ENCODE measurements at regions not wholly inside any gene's neighbourhood (a gene's known extent, or its start where the extent isn't known, plus 50 kb on each side); places are given as distances from the start of the nearest gene placed in this dataset.
A peak's percentile ranks its signal among the peaks of the same experiment; 100 is the strongest.
"Not testable (repeated sequence)": the region's sequence is repeated elsewhere in the genome, so short reads cannot be mapped to it uniquely, and the experiment has no call there.

DNA sequence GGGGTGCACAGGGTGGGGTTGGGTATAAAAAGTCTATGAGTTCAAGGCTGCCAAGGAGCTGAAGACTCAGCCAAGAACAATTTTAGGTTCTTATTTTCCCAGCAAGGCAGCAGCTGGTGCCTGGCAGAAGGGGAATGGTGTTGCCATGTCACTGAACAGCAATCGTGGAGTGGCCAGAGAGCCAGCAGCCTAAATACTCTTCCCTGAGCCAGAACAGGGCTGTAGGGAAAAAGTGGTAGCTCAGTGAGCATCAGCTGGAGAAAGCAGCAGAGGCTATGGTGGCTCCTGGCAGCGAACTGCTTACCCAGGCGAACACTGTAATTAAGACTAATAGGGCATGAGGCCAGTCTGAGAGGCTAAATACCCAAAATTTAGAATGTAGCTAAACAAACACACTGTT is 334.9 kb downstream of the RMST start:
- no peak for DNase-seq (ENCODE audit: low spot score)

DNA sequence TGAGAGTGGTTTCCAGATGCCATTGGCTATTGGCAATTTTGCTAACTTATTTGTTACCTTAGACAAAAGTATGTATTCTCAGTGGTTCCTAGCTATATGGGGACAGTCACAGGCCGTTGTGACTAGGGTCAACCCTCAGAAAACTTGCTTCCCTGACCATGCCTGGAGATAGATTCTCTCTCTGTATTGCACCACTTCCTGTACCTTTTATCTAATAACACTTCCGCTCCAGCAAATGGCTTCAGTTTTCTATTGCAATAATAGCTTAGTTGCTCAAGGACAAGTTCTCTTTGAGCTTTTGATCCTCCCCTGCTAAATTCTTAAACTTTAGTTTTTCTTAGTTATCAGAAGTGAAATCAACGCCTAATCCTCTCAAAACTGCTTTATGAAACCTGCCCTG is 338.0 kb downstream of the RMST start:
- no peak for DNase-seq (ENCODE audit: low spot score)

DNA sequence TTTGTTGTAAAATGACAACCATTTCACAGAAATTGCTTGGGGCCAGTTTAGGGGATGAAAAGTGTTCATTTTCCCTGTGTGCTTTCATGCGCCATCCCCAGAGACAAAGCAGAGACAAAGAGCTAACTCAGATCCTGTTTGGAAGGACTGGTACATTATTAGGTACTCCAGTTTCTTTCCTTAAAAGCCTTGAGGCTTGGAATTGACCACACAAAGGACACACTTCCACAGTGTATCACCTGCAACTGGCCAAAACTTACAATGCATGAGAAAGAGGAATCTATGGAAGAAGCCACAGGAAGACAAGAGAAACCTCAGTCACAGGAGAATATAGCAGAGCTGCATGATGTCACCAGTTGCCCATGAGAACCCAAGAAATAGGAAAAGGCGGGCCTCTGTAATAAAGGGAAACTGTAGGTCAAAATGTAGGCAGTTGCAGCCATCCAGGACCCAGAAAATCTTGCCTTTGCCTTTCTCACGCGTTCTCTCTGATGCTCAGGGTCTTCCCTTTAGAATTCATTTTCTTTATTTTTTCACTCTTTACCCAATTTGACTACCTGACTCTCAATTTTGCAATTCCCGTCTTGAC is 339.0 kb downstream of the RMST start:
- no peak for DNase-seq (ENCODE audit: low spot score)

DNA sequence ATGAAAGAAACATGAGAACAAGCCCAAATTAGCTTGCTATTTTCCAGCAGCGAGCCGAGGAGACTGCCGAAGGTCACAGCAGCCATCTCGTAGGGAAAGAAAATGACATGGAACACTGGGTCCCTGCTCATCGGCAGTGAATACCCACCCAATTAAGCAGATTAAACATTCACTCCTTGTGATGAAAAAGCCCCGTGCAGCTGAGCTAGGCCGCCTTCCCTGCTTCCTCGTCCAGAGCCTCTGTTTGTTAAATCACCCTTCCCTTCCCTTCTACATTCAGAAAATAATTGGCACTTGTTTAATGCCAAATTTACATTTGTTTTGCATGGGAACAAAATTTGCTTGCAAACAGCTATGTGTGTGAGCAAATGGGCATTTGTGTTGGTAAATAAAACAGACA is 342.5 kb downstream of the RMST start:
- DNase-seq (ENCODE audit: low spot score) = no peak

DNA sequence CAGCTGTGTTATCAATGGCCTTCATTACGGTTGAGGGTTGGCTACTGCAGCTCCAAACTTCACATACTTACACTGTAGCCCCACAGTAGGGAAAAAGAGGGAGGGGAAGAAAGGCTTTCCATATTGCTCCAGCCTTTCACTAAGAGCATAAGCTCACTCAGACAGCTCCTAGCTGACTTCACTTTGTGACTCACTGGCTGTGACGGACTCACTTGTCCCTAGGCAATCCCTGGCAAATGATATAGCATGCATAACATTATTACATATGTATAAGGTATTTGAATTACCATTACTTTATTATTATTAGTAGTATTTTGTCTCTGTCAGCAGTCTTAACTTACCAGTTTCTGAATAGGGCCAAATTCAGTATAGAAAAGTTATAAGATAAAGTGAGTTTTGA is 350.7 kb downstream of the RMST start:
- DNase-seq (ENCODE audit: low spot score) = no peak

DNA sequence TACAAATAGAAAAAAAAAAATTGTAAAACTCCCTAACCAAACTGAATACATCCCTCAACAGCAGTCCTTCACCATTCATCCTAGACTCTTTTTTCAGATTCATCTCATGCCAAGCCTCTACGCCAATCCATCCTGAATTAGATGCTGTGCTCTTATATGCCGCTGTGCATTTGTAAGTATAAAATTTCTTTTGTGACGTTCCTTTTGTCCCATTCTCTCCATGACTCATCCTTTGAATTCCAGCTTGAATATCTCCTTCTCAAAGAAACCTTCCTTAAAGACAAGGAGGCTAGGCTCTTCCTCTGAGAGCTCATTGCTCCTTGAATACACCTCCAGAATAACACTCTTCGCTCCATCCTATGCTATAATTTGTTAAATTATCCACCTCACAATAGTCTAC is 359.2 kb downstream of the RMST start:
- no peak for DNase-seq (ENCODE audit: low spot score)

DNA sequence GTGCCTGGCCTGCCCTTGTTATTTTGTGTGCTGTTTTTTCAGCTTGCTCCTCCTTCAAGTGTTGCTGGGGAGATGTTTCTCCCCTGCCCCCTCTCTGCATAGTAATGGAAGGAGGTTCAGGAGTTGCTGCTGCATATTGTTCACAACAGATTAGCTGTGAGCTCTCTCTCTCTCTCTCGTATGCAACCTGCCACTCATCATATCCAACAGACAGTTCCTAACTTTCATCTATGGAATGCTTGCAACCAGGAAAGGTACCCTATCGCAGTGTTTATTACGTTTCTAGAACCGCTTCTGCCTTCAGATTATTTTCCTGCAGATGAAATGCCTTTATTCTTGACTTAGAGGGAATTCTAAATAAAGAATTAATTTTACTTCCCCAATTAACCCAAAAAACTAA is 372.9 kb downstream of the RMST start:
- DNase-seq (ENCODE audit: low spot score) = no peak

DNA sequence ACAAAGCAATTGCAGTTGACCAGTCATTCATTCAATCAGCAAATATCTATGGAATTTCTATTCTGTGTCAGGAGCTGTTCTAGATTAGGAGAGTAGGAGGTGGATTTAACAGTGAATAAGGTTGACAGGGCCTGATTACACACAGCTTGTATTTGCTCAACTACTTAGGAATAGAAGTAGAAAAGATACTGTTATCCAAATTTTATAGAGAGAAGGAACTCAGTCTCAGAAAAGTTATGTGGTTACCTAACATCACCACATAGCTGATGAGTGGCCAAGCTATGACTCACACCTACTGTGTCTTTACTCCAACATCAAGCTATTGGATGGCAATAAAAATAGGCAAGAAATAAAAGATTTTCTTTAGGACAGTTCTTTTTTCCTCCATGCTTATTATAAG is 374.8 kb downstream of the RMST start:
- peak; percentile 4 for DNase-seq (ENCODE audit: low spot score)

DNA sequence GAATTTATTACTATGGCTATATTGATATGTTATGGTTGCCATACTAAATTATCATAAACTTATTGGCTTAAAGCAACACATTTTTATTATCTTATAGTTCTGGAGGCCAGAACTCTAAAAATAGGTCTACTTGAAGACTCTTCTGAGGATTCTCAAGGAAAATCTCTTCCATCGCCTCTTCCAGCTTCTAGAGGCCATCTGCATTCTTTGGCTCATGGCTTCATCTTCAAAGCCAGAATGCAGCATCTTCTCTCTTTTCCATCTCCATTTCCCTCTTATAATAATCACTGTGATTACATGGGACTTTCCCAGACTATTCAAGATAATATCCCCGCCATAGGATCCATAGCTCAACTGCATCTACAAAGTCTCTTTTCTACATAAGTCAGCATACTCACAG is 385.4 kb downstream of the RMST start:
- DNase-seq (ENCODE audit: low spot score) = no peak

DNA sequence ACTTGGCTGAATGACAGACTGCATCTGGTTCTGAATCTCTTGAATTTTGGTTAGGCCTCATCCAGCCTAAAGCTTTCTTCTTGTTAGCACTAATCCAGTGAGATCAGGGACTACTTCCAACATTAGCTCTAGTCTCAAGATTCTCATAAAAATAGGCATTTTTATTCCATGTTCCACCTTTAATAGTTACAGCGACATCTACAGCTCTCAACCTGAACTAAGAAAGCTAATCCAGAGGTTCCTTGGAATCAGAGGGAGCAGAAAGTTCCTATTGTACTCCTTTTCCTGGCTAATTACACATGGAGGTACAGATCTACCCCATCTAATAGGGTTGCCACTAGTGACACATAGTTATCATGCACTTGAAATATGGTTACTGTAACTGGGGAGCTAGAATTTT is 391.9 kb downstream of the RMST start:
- DNase-seq (ENCODE audit: low spot score) = no peak

DNA sequence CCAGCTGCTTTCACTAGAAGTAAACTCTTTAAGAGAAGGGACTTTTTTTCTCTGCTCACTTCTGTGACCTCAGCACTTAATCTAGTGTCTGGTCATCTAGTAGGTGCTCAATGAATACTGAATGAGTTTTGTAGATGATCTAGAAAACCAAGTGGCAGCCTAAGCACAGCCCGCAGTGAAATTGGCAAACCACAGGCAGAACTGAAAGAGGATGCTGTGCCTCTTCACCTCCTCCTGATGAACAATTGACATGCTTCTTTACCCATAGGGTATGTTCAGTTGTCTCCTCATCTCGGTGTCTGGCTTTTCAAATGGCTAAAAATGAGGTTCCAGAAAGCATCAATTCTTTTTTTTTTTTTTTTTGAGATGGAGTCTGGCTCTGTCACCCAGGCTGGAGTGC is 399.5 kb downstream of the RMST start:
- no peak for DNase-seq (ENCODE audit: low spot score)

DNA sequence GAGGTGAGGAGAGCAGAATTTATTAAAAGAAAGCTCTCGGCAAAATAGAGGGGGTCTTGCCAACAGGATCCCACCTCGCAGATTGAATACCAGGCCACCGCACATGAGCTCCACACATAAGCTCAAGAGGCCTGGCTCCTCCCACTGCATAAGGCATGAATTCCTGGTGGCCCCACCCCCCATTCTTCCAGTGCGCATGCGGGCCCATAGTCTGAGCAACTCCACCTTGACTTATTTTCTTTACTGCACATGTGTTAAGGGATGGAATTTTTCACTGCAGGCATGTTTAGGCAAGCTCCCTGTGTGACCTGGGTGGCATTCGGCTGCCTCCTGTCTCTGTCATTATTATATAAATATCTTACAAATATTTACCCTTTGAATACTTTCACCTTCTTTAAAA is 412.5 kb downstream of the RMST start:
- no peak for DNase-seq (ENCODE audit: low spot score)

DNA sequence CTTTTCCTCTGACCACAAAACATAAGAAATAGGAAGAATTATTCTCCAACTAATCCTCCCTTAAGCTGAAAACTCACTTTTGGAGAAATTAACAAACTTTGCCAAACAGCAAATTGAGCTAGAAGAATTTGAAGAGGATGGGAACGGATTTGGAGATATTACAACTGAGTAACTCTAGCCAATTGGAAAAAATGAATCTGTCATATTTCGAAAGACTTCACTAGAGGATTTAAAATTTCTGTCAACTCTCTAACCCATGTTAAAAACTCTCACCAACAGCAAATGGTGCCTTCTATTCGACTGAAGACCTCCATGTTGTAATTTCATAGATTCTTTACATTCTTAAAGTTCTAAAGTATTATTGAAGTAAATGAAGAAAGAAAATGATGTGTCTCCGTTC is 414.2 kb downstream of the RMST start:
- DNase-seq (ENCODE audit: low spot score) = no peak

DNA sequence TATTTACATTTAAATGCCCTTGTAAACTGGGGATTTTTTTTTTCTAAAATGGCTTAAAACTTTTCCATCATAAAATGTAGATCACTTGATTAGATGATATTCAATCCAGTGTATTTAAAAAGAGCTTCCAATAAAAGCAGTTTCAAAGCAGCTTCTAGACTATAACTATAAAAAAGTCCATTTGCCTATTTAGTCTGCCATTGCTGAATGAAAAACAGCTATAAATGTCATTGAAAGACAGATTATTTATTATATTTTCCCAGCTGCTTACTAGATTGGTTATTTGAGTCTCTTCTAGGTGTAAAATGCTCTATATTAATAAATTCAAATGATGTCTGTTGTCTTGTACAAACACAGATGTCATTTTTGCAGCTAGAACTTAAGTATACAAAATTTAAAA is 414.8 kb downstream of the RMST start:
- no peak for DNase-seq (ENCODE audit: low spot score)

DNA sequence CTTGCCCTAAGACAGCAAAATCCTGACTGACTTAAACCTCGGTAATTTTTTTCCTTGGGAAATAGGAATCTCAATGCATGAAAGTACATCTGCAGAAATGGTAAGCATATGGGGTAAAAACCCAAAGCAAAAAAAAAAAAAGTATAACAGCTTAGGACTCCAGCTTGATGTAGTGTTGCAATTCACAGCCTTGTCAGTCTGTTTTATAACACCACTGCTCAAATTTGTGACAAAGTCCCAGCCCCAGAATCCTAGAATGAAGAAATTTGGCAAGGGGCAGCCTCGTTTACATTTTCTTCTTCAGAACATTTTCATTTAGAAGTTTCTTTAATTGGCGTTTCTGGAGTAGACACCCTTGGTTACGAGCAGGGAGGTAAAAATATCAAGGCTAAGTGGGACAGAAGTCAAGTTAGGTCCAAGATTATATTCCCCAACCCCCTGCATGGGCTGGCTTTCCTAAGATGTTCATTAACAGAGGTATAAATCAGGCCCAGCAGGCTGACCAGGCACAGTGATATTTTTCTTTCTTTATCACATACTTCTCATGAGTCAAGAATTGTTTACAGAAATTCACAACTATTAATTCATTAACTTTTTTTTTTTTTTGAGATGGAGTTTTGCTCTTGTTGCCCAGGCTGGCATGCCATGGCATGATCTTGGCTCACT is 424.0 kb downstream of the RMST start:
- DNase-seq (ENCODE audit: low spot score) = no peak

DNA sequence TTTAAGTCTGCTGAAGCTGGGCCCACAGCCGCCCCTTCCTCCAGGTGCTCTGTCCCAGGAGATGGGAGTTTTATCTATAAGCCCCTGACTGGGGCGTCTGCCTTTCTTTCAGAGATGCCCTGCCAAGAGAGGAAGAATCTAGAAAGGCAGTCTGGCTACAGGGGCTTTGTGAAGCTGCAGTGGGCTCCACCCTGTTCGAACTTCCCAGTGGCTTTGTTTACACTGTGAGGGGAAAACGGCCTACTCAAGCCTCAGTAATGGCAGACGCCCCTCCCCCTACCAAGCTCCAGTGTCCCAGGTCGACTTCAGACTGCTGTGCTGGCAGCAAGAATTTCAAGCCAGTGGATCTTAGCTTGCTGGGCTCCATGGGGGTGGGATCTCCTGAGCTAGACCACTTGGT is 435.3 kb downstream of the RMST start:
- not testable (repeated sequence) for DNase-seq (ENCODE audit: low spot score)

DNA sequence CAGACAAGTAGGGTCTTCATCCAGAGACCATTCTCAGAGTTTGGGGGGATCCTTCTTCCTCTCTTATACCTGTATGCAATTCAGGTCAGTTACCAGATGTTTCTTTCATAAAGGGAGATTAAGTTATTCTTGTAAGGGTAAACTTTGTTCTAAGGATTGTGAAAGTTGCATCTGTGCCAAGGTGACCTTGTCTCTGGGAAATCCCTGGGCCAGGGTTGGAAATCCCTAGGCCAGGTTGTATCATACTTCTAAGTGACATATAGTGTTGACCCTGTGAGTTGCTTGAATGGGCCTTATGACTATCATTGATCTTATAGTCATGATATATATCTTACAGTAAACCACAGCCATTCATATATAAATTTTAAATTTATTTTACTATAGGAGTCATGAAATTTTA is 436.9 kb downstream of the RMST start:
- no peak for DNase-seq (ENCODE audit: low spot score)

DNA sequence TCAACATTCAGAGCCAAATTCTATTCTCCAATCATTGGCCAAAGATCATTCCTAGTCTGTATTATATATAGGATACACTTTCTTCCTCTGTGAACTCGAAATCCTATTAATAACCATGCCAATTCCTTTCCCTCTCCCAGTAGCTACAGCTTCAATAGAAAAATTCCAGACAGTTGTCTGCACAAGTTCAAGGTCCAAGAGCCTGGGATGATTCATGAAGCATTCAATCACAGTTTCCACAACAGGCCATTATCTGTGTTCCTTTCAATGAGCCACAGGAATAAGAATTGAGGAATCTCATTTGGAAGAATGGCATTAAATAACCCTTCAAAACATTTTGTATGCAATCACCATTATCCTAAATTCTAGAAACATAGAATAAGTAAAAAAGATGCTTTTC is 437.4 kb downstream of the RMST start:
- DNase-seq (ENCODE audit: low spot score) = no peak

DNA sequence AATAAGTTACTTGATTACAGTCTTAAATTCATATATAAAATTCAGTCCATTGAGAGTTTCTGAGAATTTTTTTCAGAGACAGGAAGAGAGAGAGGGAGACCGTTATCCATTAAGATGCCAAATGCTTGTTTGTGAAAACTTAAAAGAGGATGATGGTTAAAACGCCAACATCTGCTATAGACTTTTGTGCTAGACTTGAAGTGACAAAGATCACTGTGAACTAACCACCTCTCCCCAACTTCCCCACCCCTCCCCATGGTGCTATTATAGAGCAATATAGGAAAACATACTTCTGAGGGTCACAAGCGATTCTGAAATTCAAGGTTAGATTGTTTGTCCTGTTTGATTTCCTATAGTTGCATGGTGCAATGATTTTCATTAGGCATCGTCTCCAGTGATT is 440.8 kb downstream of the RMST start:
- no peak for DNase-seq (ENCODE audit: low spot score)

DNA sequence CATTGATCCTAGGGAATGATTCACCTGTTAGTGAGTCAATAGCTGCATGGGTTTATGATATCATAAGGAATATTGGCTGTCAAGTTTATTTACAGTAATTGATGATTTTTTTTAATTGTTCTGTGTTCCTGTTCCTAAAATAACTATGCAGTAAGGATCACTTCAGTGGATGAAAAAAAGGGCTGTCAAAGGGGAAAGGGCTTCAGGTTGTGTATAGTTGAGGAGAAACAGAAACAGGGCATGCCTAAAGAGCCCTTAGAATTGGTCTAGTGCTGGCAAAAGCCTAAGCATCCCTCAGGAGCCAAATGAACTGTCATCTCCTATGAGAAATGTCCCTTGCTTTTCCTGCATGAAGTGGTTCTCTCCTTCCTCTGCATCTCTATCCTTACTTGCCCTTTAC is 444.9 kb downstream of the RMST start:
- DNase-seq (ENCODE audit: low spot score) = no peak

DNA sequence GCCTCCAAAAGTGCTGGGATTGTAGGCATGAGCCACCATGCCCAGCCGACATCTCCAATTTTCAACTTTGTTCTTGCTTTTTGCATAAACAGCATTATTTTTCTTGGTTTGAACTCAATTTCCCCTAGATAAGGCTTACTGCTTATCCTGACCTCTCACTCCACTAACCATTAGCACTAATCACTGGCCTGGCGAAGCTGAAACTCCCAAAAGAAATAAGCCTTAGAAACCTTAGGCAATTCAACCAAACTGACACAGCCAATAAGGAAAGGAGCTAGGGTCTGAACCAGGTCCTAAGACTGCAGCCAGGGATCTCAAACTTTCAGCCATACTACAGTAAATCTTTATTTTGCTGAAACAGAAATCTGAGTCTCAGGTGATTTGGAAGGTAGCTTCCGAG is 448.0 kb downstream of the RMST start:
- DNase-seq (ENCODE audit: low spot score) = no peak

DNA sequence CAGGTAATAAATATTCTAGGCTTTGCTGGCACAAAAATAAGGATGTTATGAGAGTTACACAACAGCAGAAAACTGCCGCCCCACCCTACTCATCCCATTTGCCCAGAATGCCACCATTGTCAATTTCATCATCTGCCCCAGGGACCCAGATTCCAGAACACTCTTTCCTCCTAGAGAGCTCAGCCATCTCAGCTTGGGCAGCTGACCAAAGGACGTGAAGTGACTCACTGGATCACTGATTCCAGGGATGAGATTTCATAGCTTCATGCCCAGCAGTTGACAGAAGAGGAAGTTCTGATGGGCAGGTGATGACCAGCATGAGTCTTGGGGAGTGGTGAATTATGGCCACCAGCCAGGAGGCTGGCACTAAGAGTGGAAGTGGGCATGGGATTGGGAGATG is 450.3 kb downstream of the RMST start:
- no peak for DNase-seq (ENCODE audit: low spot score)

DNA sequence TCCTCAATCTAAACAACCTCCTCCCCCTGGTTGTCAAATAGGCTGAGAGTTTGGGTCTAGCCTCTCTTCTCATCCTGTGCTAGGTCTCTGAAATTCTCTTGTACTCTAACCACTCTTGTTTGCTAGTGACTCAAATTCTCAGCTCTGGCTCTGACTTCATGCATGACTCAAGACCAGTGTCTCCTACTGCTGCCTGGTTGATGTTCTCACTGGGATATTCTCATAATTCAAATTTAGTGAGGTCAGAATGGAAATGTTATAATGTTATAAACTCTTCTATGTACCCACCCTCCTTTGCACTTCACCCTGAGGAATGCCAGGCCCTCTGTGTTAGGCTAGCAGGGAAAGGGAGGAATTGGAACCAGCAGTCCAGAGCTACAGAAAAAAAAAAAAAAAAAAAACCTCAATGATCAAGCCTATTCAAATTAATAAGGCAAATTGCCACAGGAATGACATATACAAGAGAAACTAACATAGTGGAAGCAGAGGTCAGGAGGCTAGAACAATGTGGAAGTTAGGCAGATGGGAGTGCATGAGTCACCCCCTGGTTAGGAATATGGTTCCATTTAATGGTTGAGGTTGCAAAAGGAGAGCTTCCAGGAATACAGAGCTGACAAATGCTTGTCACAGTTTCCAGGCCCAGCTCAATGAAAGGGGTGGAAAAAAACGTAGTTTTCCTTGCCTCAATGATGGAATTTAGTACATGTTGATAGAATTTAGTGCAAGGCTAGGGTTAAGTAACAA is 459.5 kb downstream of the RMST start:
- peak; percentile 18 for DNase-seq (ENCODE audit: low spot score)

Measured in HT-29 (cell line).